Effector memory CD8-positive, alpha-beta T cell (primary cell): ENCODE measurements at regions not wholly inside any gene's neighbourhood (a gene's known extent, or its start where the extent isn't known, plus 50 kb on each side); places are given as distances from the start of the nearest gene placed in this dataset.

ENCODE experiments used
- ATAC-seq: fragments of 150-1000 bp; cut with Tn5 transposase; replicated peaks from 2 replicates; pipeline ENCODE4 v1.10.0; 2021; ENCODE audit warnings: mild to moderate bottlenecking, moderate library complexity
- DNase-seq, 3 experiments: peaks; one replicate each; pipeline ENCODE4 v3.0.0; 2021
- H3K27ac Mint-ChIP-seq, 2 donors: one replicate each; pipeline ENCODE4 v1.8.0; 2022; ENCODE audit warnings: mild to moderate bottlenecking in 2 of 2, mixed read lengths in 2 of 2, moderate library complexity in 2 of 2
- H3K27me3 Mint-ChIP-seq, 2 donors: one replicate each; pipeline ENCODE4 v1.8.0; 2022; ENCODE audit warnings: mixed read lengths in 2 of 2
- H3K36me3 Mint-ChIP-seq: one replicate; pipeline ENCODE4 v1.8.0; 2022; ENCODE audit warnings: mild to moderate bottlenecking, moderate library complexity, mixed read lengths; ENCODE audit not compliant: insufficient read depth
- H3K4me1 Mint-ChIP-seq, 2 donors: one replicate each; pipeline ENCODE4 v1.8.0; 2022; ENCODE audit warnings: low read depth in 2 of 2, mixed read lengths in 2 of 2
- H3K4me3 Mint-ChIP-seq, 2 donors: one replicate each; pipeline ENCODE4 v1.8.0; 2022; ENCODE audit warnings: mild to moderate bottlenecking in 2 of 2, mixed read lengths in 2 of 2, moderate library complexity in 2 of 2
- H3K9me3 Mint-ChIP-seq, 2 donors: one replicate each; pipeline ENCODE4 v1.8.0; 2022; ENCODE audit warnings: mixed read lengths in 2 of 2

DNA sequence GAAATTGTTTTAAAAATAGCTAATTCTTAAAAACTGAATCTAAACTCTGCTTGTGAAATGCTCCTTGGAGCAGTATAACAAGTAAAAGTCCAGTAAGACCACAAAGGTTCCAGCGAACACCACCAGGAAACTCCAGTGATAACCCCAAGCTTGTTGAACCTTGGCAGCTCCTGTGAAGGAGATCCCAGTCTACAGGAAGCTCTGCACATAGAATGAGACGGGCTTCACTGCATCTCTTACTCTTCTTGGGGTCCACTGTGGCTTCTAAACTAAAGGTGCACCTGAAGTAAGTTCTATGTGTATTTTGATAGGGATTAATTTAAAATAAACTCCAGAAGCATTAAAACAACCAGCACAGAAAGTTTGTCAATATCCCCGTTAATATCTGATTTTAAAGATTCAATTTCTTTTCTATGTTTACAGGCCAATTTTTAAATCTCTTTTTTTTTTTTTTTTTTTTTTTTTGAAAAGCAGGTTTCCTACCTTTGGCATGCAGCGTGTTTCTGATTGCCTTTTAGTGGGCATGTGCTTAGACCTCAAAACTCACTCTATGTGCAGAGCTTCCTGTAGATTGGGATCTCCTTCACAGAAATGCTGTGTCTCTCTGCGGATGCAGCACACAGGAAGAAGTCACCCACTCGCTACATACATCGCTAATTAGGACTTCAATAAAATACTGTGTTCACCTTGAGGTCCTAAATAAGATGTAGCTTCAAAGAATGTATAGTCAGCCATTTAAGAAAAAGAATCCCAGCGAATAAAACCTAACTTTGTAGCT lies 508.5 kb downstream of the KLF12 start:
- peak in 2 of 3 experiments; percentile 4 to 8 for DNase-seq

GRCh38 chr13:73623281-73623680 lies 510.9 kb downstream of the KLF12 start:
- Mint-ChIP-seq H3K27ac (no peak overlapping the region), H3K4me3 (no peak overlapping the region), H3K9me3 (no peaks in the 10 kb centered on the region), H3K27me3 (peaks cover 0 to 41% of the 10 kb centered on the region in 2 donors), H3K36me3 (peaks cover 2% of the 10 kb centered on the region), H3K4me1 (peaks cover 0 to 5% of the 10 kb centered on the region in 2 donors)
- ATAC-seq: no peak
- no peak for DNase-seq

More for the DNA sequence above, 508.5 kb downstream of the KLF12 start:
- Mint-ChIP-seq H3K4me1 (peaks cover 0 to 5% of the 10 kb centered on the region in 2 donors), H3K27me3 (peaks cover 0 to 31% of the 10 kb centered on the region in 2 donors), H3K4me3 (peak overlapping the region in 1 of 2 donors; percentile 23), H3K36me3 (no peaks in the 10 kb centered on the region), H3K27ac (no peak overlapping the region), H3K9me3 (no peaks in the 10 kb centered on the region)
- peak; percentile 98 for ATAC-seq

- H3K4me1 Mint-ChIP-seq: peaks cover 0 to 5% of the 10 kb centered on the region in 2 donors
Observed at GRCh38 chr13:73622381-73622780, 511.8 kb downstream of the KLF12 start.

GRCh38 chr13:73618275-73618865 lies 515.8 kb downstream of the KLF12 start:
- H3K27me3 Mint-ChIP-seq: peaks cover 16 to 62% of the 10 kb centered on the region in 2 donors
- H3K4me1 Mint-ChIP-seq: peaks cover 0 to 2% of the 10 kb centered on the region in 2 donors
- DNase-seq: no peak
- no peak overlapping the region for H3K4me3 Mint-ChIP-seq
- H3K9me3 Mint-ChIP-seq: no peaks in the 10 kb centered on the region
- no peak for ATAC-seq
- H3K27ac Mint-ChIP-seq: no peak overlapping the region
- peaks cover 2% of the 10 kb centered on the region for H3K36me3 Mint-ChIP-seq

More at GRCh38 chr13:73622381-73622780, 511.8 kb downstream of the KLF12 start:
- ATAC-seq: no peak
- no peak for DNase-seq
- Mint-ChIP-seq H3K36me3 (peaks cover 2% of the 10 kb centered on the region), H3K27me3 (peaks cover under 1 to 50% of the 10 kb centered on the region in 2 donors), H3K27ac (no peak overlapping the region), H3K4me3 (no peak overlapping the region), H3K9me3 (no peaks in the 10 kb centered on the region)

- peak overlapping the region in 1 of 2 donors; percentile 26 for H3K27ac Mint-ChIP-seq
- DNase-seq: no peak
- H3K27me3 Mint-ChIP-seq: peaks cover 16 to 53% of the 10 kb centered on the region in 2 donors
- H3K9me3 Mint-ChIP-seq: no peaks in the 10 kb centered on the region
- H3K4me1 Mint-ChIP-seq: no peaks in the 10 kb centered on the region
- peaks cover 2% of the 10 kb centered on the region for H3K36me3 Mint-ChIP-seq
- no peak overlapping the region for H3K4me3 Mint-ChIP-seq
- no peak for ATAC-seq
Observed at GRCh38 chr13:73616861-73617260, 517.3 kb downstream of the KLF12 start.

GRCh38 chr13:73610799-73611592 lies 523.2 kb downstream of the KLF12 start:
- Mint-ChIP-seq H3K4me3 (no peak overlapping the region), H3K9me3 (no peaks in the 10 kb centered on the region), H3K27me3 (peaks cover 2 to 6% of the 10 kb centered on the region in 2 donors), H3K4me1 (no peaks in the 10 kb centered on the region), H3K27ac (no peak overlapping the region), H3K36me3 (no peaks in the 10 kb centered on the region)
- ATAC-seq (peak; percentile 40), DNase-seq (no peak)

GRCh38 chr13:73608711-73609485 lies 525.3 kb downstream of the KLF12 start:
- peaks cover 0 to under 1% of the 10 kb centered on the region in 2 donors for H3K27me3 Mint-ChIP-seq
- H3K9me3 Mint-ChIP-seq: no peaks in the 10 kb centered on the region
- no peaks in the 10 kb centered on the region for H3K36me3 Mint-ChIP-seq
- H3K4me3 Mint-ChIP-seq: no peak overlapping the region
- H3K27ac Mint-ChIP-seq: no peak overlapping the region
- H3K4me1 Mint-ChIP-seq: no peaks in the 10 kb centered on the region
- ATAC-seq: no peak
- DNase-seq: no peak

- H3K9me3 Mint-ChIP-seq: no peaks in the 10 kb centered on the region
- H3K4me1 Mint-ChIP-seq: no peaks in the 10 kb centered on the region
- ATAC-seq: no peak
Observed at GRCh38 chr13:73608157-73608516, 526.1 kb downstream of the KLF12 start.

DNA sequence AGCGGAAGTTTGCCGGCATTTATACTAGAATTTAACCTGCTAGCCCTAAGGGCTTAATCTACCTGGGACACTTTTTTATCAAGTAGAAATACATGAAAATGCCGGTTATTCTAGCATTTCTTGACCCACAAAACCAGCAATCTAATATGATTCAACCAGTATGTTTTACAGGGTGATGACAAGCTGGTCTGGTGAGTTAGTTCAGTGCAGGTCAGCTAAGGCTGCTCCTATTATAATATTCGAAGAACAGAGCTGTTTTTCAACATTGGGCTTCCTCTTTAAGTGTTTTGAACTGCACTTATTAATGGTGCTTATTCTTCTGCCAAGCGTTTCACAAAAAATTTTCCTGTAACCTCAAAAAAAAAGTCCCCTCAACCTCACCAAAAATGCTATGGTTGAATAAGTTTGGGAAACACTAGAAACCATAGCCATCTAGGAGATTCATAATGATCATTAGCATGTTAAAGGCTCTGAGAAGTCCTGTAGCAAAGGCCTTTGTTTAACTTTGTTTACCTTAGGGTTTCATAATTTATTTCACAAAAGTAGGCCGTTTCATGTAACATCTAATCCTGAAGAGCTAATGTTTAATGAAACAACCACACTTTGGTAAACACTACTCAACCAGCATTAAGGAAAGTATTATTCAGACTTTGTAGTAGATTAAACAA lies 526.6 kb downstream of the KLF12 start:
- Mint-ChIP-seq H3K4me3 (no peak overlapping the region), H3K4me1 (no peaks in the 10 kb centered on the region), H3K27me3 (peaks cover 0 to 2% of the 10 kb centered on the region in 2 donors), H3K9me3 (no peaks in the 10 kb centered on the region), H3K27ac (no peak overlapping the region), H3K36me3 (no peaks in the 10 kb centered on the region)
- DNase-seq (no peak), ATAC-seq (no peak)

More at GRCh38 chr13:73608157-73608516, 526.1 kb downstream of the KLF12 start:
- Mint-ChIP-seq H3K27me3 (no peaks in the 10 kb centered on the region), H3K27ac (no peak overlapping the region), H3K36me3 (no peaks in the 10 kb centered on the region), H3K4me3 (no peak overlapping the region)
- DNase-seq: no peak

DNA sequence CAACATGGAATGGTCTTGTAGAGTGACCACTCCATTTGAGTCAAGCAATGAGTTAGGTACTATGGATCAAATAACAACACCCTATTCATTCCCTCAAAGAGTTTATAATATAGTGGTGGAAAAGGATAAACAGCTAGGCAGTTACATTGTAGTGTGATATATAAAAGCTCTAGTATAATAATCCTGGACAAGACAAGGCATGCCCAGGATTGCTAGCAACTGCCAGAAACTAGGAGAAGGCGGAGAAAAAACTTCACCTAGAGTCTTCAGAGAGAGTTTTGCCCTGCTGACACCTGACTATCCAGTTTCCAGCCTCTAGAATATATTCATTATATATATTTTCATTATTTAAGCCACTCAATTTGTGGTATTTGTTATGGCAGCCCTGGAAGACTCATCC lies 530.6 kb downstream of the KLF12 start:
- H3K27ac Mint-ChIP-seq: no peak overlapping the region
- ATAC-seq (no peak), DNase-seq (no peak)
- H3K36me3 Mint-ChIP-seq: no peaks in the 10 kb centered on the region
- H3K27me3 Mint-ChIP-seq: peaks cover 5 to 9% of the 10 kb centered on the region in 2 donors
- no peak overlapping the region for H3K4me3 Mint-ChIP-seq
- no peaks in the 10 kb centered on the region for H3K4me1 Mint-ChIP-seq
- H3K9me3 Mint-ChIP-seq: no peaks in the 10 kb centered on the region

DNA sequence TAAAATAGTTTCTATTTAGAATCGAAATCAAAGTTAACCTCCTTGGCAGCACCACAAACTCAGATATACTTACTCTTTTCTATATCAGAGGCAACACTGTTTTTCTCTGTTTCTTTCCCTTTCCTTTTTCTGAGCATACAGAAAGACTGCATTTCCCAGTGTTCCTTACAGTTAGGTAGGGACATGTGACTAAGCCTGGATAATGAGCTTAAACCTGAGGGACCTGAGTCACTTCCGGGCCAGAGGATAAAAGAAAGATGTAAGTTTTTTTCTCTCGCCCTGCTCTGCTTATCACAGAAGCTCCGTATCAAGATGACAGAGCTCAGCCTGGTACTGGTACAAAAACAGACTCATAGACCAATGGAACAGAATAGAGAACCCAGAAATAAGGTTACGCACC lies 531.9 kb downstream of the KLF12 start:
- H3K9me3 Mint-ChIP-seq: no peaks in the 10 kb centered on the region
- DNase-seq (no peak), ATAC-seq (no peak)
- H3K27ac Mint-ChIP-seq: no peak overlapping the region
- no peaks in the 10 kb centered on the region for H3K36me3 Mint-ChIP-seq
- peaks cover 5 to 9% of the 10 kb centered on the region in 2 donors for H3K27me3 Mint-ChIP-seq
- H3K4me1 Mint-ChIP-seq: no peaks in the 10 kb centered on the region
- H3K4me3 Mint-ChIP-seq: no peak overlapping the region

DNA sequence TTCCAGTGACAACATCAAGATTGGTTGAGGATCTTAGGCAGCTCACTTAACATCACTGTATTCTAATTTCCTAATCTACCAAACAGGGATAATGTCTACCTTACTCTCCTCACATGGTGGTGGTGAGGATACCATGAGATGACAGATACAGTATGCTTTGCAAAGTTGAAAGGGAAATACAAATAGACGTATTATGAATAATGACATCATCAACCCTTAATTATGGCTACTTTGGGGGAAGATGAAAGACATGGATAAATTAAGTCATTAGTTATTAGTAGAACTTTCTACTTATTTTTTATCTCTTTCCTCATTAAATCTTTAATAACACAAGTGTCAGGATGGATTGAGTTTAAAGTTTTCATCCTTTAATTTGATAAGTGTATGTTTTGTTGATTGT lies 532.5 kb downstream of the KLF12 start:
- no peak overlapping the region for H3K27ac Mint-ChIP-seq
- peaks cover 5 to 9% of the 10 kb centered on the region in 2 donors for H3K27me3 Mint-ChIP-seq

More for the DNA sequence above, 532.5 kb downstream of the KLF12 start:
- ATAC-seq (no peak), DNase-seq (no peak)
- H3K9me3 Mint-ChIP-seq: no peaks in the 10 kb centered on the region
- H3K4me3 Mint-ChIP-seq: no peak overlapping the region
- no peaks in the 10 kb centered on the region for H3K36me3 Mint-ChIP-seq
- no peaks in the 10 kb centered on the region for H3K4me1 Mint-ChIP-seq
